GM21423 (cell line): ENCODE measurements at regions not wholly inside any gene's neighbourhood (a gene's known extent, or its start where the extent isn't known, plus 50 kb on each side); places are given as distances from the start of the nearest gene placed in this dataset.

Source experiments
- ATAC-seq: cut with Tn5 transposase; IDR thresholded peaks from one replicate; pipeline ENCODE4 v1.9.1; 2021; ENCODE audit warnings: mild to moderate bottlenecking, moderate library complexity; ENCODE audit not compliant: unreplicated experiment

GRCh38 chr20:40925829-40926510 is 102.7 kb upstream of the TOP1 start:
- no peak for ATAC-seq

- ATAC-seq, result no peak
Observed at GRCh38 chr20:40926928-40927327, 101.7 kb upstream of the TOP1 start.

DNA sequence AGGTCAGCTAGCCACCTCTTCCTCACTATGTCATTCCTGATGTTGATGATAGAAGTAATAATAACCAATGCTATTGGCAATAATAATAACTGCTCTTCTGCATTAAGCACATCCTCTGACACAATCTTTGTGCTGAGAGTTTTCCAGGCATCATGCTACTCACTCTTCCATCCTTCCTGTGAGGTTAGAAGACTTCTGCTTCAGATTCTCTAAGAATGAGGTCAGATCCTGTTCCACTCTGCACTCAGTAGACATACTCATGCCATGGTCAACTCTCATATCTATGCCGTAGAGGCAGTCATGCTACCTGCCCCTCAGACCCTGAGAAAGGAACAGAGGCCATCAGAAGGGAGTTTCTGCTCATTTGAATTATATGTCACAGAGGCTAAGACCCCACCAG is 98.1 kb upstream of the TOP1 start:
- no peak for ATAC-seq

DNA sequence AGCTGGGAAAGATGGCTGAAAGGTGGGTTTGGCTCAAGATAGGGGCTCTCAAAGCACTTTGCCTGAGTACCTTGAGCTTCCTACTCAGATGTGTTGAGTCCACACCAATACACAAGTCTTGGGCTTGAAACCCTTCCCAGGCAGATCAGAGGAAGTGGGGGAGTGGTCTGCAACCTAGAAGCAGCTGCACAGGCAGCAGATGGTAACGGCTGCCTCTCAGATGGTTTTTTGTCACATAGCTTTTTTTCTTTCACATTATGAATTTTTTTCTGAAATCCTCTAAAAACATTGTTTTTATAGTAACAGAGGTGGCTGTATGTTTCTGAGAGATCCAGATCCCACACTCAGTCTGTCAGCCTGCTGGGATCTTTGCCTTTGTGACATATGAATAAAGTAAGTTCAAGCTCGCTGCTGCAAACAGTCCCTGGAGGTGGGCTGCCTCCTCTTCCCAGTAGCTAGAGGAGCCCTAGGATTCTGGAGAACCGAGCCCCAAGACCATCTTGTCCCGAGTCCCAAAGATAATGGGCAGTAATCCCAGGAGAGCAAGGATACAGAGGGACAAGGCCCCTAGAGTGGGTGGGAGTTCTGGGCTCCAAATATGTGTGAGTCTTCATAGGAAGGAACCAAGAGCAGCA is 97.1 kb upstream of the TOP1 start:
- no peak for ATAC-seq

DNA sequence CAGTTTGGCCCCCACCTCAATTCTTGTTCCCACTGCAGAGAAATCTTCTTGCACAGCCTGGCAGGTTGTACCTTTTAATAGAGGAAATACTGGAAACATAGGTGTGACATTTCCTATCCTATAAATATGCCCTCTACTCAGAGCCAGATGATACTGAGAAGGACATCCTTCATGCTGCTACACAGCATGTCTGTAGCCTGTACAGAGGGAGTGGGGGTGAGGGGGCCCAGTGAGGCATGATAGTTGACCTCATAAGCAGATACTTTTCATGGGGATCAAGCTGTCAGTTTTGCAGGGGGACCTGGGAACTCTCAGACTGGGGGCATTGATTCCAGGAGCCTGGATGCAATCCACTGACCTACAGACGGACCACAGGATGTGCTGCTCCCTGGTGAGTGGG is 96.2 kb upstream of the TOP1 start:
- no peak for ATAC-seq

- no peak for ATAC-seq
Observed at GRCh38 chr20:40933758-40934157, 94.9 kb upstream of the TOP1 start.

- no peak for ATAC-seq
Observed at GRCh38 chr20:40938020-40938419, 90.6 kb upstream of the TOP1 start.

- ATAC-seq, result no peak
Observed at GRCh38 chr20:40939667-40940066, 89.0 kb upstream of the TOP1 start.

DNA sequence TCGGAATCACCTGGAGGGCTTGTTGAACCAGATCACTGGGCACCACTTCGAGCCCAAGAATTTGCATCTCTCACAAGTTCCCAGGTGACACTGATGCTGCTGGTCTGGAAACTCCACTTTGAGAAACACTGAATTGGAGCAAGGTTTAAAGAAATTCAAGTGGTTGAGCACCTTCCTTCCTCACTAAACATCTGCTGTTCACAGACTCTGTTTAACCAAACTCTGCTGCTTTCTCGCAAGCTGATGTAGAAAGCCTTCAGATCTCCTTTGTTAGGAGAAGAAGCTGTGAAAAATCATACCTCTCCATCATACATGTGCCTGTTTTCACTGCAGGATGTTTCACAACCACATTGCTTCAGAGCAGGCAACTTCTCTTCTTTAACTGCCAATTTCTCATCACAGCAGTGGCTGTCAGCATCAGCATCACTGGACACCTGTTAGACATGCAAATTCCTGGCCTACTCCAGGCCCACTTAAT is 87.5 kb upstream of the TOP1 start:
- no peak for ATAC-seq

DNA sequence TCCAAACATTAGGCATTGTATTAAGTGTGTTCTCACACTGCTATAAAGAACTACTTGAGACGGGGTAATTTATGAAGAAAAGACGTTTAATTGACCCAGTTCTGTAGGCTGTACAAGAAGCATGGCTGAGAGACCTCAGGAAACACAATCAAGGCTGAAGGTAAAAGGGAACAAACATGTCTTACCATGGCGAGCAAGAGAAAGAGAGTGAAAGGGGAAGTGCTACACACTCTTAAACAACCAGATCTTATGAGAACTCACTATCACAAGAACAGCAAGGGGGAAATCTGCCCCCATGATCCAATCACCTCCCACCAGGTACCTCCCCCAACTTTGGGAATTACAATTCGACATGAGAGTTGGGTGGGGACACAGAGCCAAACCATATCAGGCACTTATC is 86.6 kb upstream of the TOP1 start:
- ATAC-seq, result no peak

- no peak for ATAC-seq
Observed at GRCh38 chr20:40942775-40943174, 85.8 kb upstream of the TOP1 start.

- no peak for ATAC-seq
Observed at GRCh38 chr20:40943591-40943990, 85.0 kb upstream of the TOP1 start.

DNA sequence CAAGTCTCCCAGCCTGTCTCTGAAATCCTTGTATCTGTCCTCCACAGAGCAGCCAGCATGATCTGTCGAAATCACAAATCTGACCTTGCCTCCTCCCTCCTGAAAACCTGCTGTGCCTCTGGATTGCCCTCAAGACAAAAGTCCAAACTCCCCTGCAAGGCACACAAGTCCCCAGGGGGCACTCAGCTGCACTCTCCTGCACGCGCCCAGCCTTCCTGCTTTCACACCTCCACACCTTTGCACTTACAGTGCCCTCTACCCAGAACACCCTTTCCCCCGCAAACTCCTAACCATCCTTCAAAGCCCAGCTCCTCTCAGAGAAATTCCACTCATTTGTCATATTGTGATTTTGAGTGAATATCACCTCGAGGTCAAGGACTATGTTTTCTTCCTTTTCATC is 83.4 kb upstream of the TOP1 start:
- no peak for ATAC-seq

- ATAC-seq, result no peak
Observed at GRCh38 chr20:40945754-40946450, 82.7 kb upstream of the TOP1 start.

DNA sequence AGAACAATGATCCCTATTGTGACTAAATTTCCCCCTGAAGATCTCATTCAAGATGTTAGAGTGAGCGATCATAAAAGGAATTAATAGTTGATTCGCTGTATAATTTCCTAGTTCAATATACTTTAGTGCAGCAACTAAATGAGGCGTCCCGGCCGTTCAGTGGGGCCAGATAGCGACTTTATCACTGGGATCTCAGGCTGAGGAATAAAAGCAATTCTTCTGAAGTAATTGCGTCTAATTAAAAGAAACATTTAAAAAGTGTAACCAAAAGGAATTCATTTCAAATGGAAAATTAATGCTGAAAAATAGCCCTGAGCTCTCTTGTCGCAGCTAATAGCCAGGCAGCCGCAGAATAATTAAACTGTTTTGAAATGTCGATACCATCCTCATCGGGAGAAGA is 82.2 kb upstream of the TOP1 start:
- ATAC-seq, result no peak

GRCh38 chr20:40948465-40949267 is 80.0 kb upstream of the TOP1 start:
- ATAC-seq, result no peak

- no peak for ATAC-seq
Observed at GRCh38 chr20:40949346-40949745, 79.3 kb upstream of the TOP1 start.

DNA sequence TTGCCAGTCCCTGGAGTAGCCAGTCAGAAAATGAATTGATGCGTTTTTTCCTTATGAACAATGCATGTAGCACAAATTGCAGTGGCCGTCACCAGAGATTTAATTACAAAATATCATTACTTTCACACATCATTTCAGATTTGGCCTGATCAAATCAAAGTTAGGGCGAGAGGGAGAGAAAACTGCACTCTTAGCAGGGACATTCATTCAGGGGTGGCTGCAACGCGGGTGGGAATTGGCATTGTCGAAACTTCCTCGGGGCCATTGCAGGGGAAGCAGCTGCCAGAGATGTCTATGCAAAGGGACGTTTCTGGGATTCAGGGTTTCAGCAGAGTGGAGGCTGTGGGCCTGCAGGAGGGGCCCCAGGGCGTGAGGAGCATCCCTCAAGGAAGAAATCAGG is 76.5 kb upstream of the TOP1 start:
- ATAC-seq, result no peak

- ATAC-seq, result no peak
Observed at GRCh38 chr20:40953416-40953815, 75.2 kb upstream of the TOP1 start.

DNA sequence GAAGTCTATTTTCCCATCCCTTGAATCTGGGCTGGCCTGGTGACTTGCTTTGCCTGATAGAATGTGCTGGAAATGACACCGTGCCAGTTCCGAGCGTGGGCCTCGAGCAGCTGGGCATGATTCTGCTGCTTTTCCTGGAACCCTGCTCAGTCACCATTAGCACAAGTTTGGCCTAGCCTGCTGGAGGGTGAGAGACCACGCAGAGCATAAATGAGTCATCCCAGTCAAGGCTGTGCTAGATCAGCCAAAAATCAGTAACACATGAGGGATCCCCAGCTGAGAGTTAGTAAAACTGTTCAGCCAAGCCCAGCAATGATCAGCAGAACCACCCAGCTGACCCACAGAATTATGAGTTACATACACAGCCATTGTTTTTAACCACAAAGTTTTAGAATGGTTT is 74.8 kb upstream of the TOP1 start:
- no peak for ATAC-seq

GRCh38 chr20:40954521-40955165 is 74.0 kb upstream of the TOP1 start:
- no peak for ATAC-seq
